GM12878 (cell line): ENCODE measurements at regions not wholly inside any gene's neighbourhood (a gene's known extent, or its start where the extent isn't known, plus 50 kb on each side); places are given as distances from the start of the nearest gene placed in this dataset.

Source experiments
- ATAC-seq: fragments of 200-7000 bp; cut with Tn5 transposase; 3 replicates; pipeline ENCODE4 v1.9.1; 2020; ENCODE audit warnings: mild to moderate bottlenecking, moderate library complexity
- BruUV-seq: library from RNA; stranded (reverse); fragments of 400-500 nt; replicated peaks from 2 replicates; lab custom pipeline; 2021; lab: Mats Ljungman, UMichigan
- CTCF ChIA-PET: fragments of 300-600 bp; sonication (Branson Sonifier 250); formaldehyde crosslinking; extraction: SDS; loops from one replicate; lab custom pipeline; 2021; ENCODE audit warnings: inconsistent platforms; lab: Yijun Ruan, JAX
- POLR2A ChIA-PET: fragments of 350-600 bp; formaldehyde crosslinking; extraction: SDS; loops from one replicate; lab custom pipeline; 2021; ENCODE audit warnings: inconsistent platforms; lab: Charles Lee
- RAD21 ChIA-PET: fragments of 300-600 bp; sonication (Branson Sonifier 250); formaldehyde crosslinking; loops from one replicate; lab custom pipeline; 2023; ENCODE audit warnings: antibody characterized with exemption; ENCODE audit not compliant: unreplicated experiment; lab: Charles Lee
- SMC1A ChIA-PET: fragments of 300-600 bp; sonication (Branson Sonifier 250); formaldehyde crosslinking; loops from one replicate; lab custom pipeline; 2023; ENCODE audit not compliant: unreplicated experiment, uncharacterized antibody; lab: Charles Lee
- DNase-seq: peaks from one replicate; pipeline ENCODE4 v3.0.0-alpha.2; 2011; ENCODE audit warnings: low read depth, low spot score
- FAIRE-seq: peaks from 3 replicates; lab custom pipeline; 2011; peaks lifted over from hg19 to GRCh38; lab: Jason Lieb, UNC
- H2AFZ ChIP-seq: 2 replicates; pipeline ENCODE4 v1.6.0; 2011; ENCODE audit warnings: low read depth, low read length, control low read depth; ENCODE audit not compliant: control insufficient read depth
- H3K27ac ChIP-seq: 2 replicates; pipeline ENCODE4 v1.5.1; 2011; ENCODE audit warnings: control low read depth; ENCODE audit not compliant: control insufficient read depth, insufficient read depth
- H3K27me3 ChIP-seq, 2 experiments: replicated peaks in 1 of 2; 2 replicates each; pipeline versions ENCODE4 v1.6.0 to v1.6.1; 2011; ENCODE audit warnings: low read length in 1 of 2; ENCODE audit not compliant: control insufficient read depth in 2 of 2, insufficient read depth in 2 of 2
- H3K36me3 ChIP-seq, 2 experiments: 2 replicates each; pipeline ENCODE4 v1.5.1; 2011; ENCODE audit warnings: low read length in 1 of 2; ENCODE audit not compliant: control insufficient read depth in 2 of 2, insufficient read depth in 2 of 2
- H3K4me1 ChIP-seq: 2 replicates; pipeline ENCODE4 v1.6.1; 2011; ENCODE audit warnings: mild to moderate bottlenecking, low read length, moderate library complexity, mixed read lengths; ENCODE audit not compliant: control insufficient read depth, insufficient read depth
- H3K4me2 ChIP-seq: 2 replicates; pipeline ENCODE4 v1.6.0; 2011; ENCODE audit warnings: control low read depth; ENCODE audit not compliant: control insufficient read depth, insufficient read depth
- H3K4me3 ChIP-seq: fragments of 200-600 bp; sonication (generic); 2 replicates; pipeline ENCODE4 v1.5.1; 2016
- H3K79me2 ChIP-seq: 2 replicates; pipeline ENCODE4 v1.6.0; 2011; ENCODE audit warnings: low read length; ENCODE audit not compliant: control insufficient read depth, insufficient read depth
- H3K9ac ChIP-seq: 2 replicates; pipeline ENCODE4 v1.8.0; 2011; ENCODE audit warnings: low read length, control low read depth, mixed read lengths; ENCODE audit not compliant: control insufficient read depth, insufficient read depth
- H3K9me3 ChIP-seq: replicated peaks from 3 replicates; pipeline ENCODE4 v1.5.1; 2011; ENCODE audit warnings: mild to moderate bottlenecking, low read length; ENCODE audit not compliant: control insufficient read depth, insufficient read depth
- H4K20me1 ChIP-seq: 2 replicates; pipeline ENCODE4 v1.6.0; 2011; ENCODE audit not compliant: control insufficient read depth, insufficient read depth
- BACH1 ChIP-seq: fragments of 450-650 bp; IDR thresholded peaks from 2 replicates; pipeline ENCODE4 v1.6.1; 2017; ENCODE audit warnings: mild to moderate bottlenecking, borderline replicate concordance
- CBX5 ChIP-seq: sonication (generic); IDR thresholded peaks from 2 replicates; pipeline ENCODE4 v1.6.1; 2016; ENCODE audit warnings: low read depth, moderate library complexity, mild to moderate bottlenecking, inconsistent platforms
- CREM ChIP-seq: IDR thresholded peaks from 2 replicates; pipeline ENCODE4 v1.6.1; 2014; ENCODE audit warnings: antibody characterized with exemption, low read depth
- EGR1 ChIP-seq, 2 experiments: IDR thresholded peaks; 1 replicate in 1 of 2; 2 replicates in 1 of 2; pipeline ENCODE4 v1.6.1; 2011 to 2012; ENCODE audit warnings: low read depth in 2 of 2, low read length in 2 of 2, borderline replicate concordance in 1 of 2, mild to moderate bottlenecking in 1 of 2, moderate library complexity in 1 of 2
- IKZF2 ChIP-seq, 2 experiments: fragments of 450-650 bp; IDR thresholded peaks; 2 replicates each; pipeline ENCODE4 v1.6.1; 2017; ENCODE audit warnings: mild to moderate bottlenecking in 2 of 2, moderate library complexity in 2 of 2
- IRF3 ChIP-seq: fragments of 450-650 bp; IDR thresholded peaks from 2 replicates; pipeline ENCODE4 v1.6.1; 2014; ENCODE audit warnings: mild to moderate bottlenecking
- MLLT1 ChIP-seq: fragments of 450-650 bp; IDR thresholded peaks from 2 replicates; pipeline ENCODE4 v1.6.1; 2016; ENCODE audit warnings: mild to moderate bottlenecking
- MXI1 ChIP-seq: fragments of 150-350 bp; IDR thresholded peaks from 2 replicates; pipeline ENCODE4 v1.6.1; 2011; ENCODE audit warnings: low read depth, mild to moderate bottlenecking, inconsistent platforms, low read length, improper control_type of control experiment
- PAX8 ChIP-seq: fragments of 450-650 bp; IDR thresholded peaks from 2 replicates; pipeline ENCODE4 v1.6.1; 2017; ENCODE audit warnings: mild to moderate bottlenecking, moderate library complexity
- RAD21 ChIP-seq: IDR thresholded peaks from 2 replicates; pipeline ENCODE4 v1.6.1; 2011; ENCODE audit warnings: mild to moderate bottlenecking, low read depth, low read length, moderate library complexity; ENCODE audit not compliant: insufficient read depth
- SPI1 ChIP-seq: IDR thresholded peaks from 2 replicates; pipeline ENCODE4 v1.6.1; 2011; ENCODE audit warnings: low read depth, mild to moderate bottlenecking, low read length, moderate library complexity, borderline replicate concordance; ENCODE audit not compliant: insufficient read depth
- STAT3 ChIP-seq: IDR thresholded peaks from 2 replicates; pipeline ENCODE4 v1.6.1; 2011; ENCODE audit warnings: low read depth, low read length, improper control_type of control experiment
- TCF12 ChIP-seq: IDR thresholded peaks from 2 replicates; pipeline ENCODE4 v1.6.1; 2011; ENCODE audit warnings: low read depth, mild to moderate bottlenecking, low read length
- TCF3 ChIP-seq: IDR thresholded peaks from 2 replicates; pipeline ENCODE4 v1.6.1; 2012; ENCODE audit warnings: low read depth, mild to moderate bottlenecking, low read length, borderline replicate concordance; ENCODE audit not compliant: insufficient read depth
- TCF7 ChIP-seq: IDR thresholded peaks from 2 replicates; pipeline ENCODE4 v1.6.1; 2014; ENCODE audit warnings: antibody characterized with exemption, borderline replicate concordance
- WGBS: methylation state at CpG from one replicate; pipeline ENCODE4 v1.1.6; 2016; ENCODE audit warnings: low lambda C conversion rate; ENCODE audit not compliant: insufficient replicate concordance, insufficient coverage; ENCODE audit errors: missing lambda C conversion rate; 5-methylcytosine and 5-hydroxymethylcytosine counted together
- in situ Hi-C: fragments of 300-500 bp; cut with MboI; formaldehyde crosslinking; loops from 9 replicates; pipeline ENCODE4 v1.14.3; 2018; ENCODE audit warnings: mixed read lengths
- intact Hi-C: fragments of 100-400 bp; cut with micrococcal nuclease; formaldehyde crosslinking; loops from one replicate; pipeline ENCODE4 v1.14.2; 2022; ENCODE audit not compliant: unreplicated experiment

- in situ Hi-C loops = no loop called here
- H3K27me3 ChIP-seq = no peaks in the 10 kb centered on the region
- intact Hi-C loops = no loop called here
- ChIA-PET CTCF (no interaction called here), SMC1A (no interaction called here), POLR2A (interaction anchor here (0.6 kb wide), 1 partner anchor 23 kb away, joined by 3 read pairs; no protein-coding TSS in a partner anchor), RAD21 (no interaction called here)
- no peak for TF ChIP-seq SPI1
- TF ChIP-seq CBX5 = no peak
- no peak for TF ChIP-seq MXI1
- no peak for TF ChIP-seq TCF12
- TF ChIP-seq PAX8 = no peak
- no peak for TF ChIP-seq CREM
- no peak for TF ChIP-seq EGR1 (IDR thresholded peaks at IDR 0.05; ENCODE audit: borderline replicate concordance in 1 of 2, low read depth in 2 of 2, low read length in 2 of 2)
- DNase-seq (no peak), FAIRE-seq (no peak), ATAC-seq (no peak)
- H3K4me2 ChIP-seq = no peak overlapping the region
- H3K9ac ChIP-seq = no peak overlapping the region
- BruUV-seq = no TSS peak
- no peak overlapping the region for H3K27ac ChIP-seq
- no peaks in the 10 kb centered on the region for H3K9me3 ChIP-seq
- no peaks in the 10 kb centered on the region for H4K20me1 ChIP-seq
- no peaks in the 10 kb centered on the region for H3K4me1 ChIP-seq
- WGBS = 3% methylated on average over 4 of the region's 4 CpGs
- no peaks in the 10 kb centered on the region for H3K79me2 ChIP-seq
- no peak overlapping the region for H2AFZ ChIP-seq
- H3K4me3 ChIP-seq = no peak overlapping the region
- no peaks in the 10 kb centered on the region for H3K36me3 ChIP-seq
Measured at GRCh38 chr9:103225702-103226646, 230.8 kb downstream of the CYLC2 start.

GRCh38 chr9:103226647-103227013 lies 231.5 kb downstream of the CYLC2 start:
- ChIA-PET RAD21 (no interaction called here), SMC1A (no interaction called here), POLR2A (interaction anchor here (0.6 kb wide), 1 partner anchor 23 kb away, joined by 3 read pairs; no protein-coding TSS in a partner anchor), CTCF (no interaction called here)
- ATAC-seq (no peak), DNase-seq (no peak), FAIRE-seq (no peak)
- Histone ChIP-seq H4K20me1 (no peaks in the 10 kb centered on the region), H3K4me1 (no peaks in the 10 kb centered on the region), H3K9me3 (no peaks in the 10 kb centered on the region), H3K27ac (no peak overlapping the region), H3K27me3 (no peaks in the 10 kb centered on the region), H3K4me3 (no peak overlapping the region), H3K9ac (no peak overlapping the region), H3K4me2 (no peak overlapping the region), H3K36me3 (no peaks in the 10 kb centered on the region), H3K79me2 (no peaks in the 10 kb centered on the region), H2AFZ (no peak overlapping the region)
- WGBS = 0% methylated on average over 1 of the region's 1 CpG
- intact Hi-C loops (no loop called here), in situ Hi-C loops (no loop called here)
- no TSS peak for BruUV-seq
- TF ChIP-seq MLLT1 (no peak), IKZF2 (IDR thresholded peaks at IDR 0.05) (no peak), TCF7 (no peak), BACH1 (no peak), RAD21 (no peak), STAT3 (no peak), TCF3 (no peak), IRF3 (no peak)
